B cell (primary cell): ENCODE measurements at regions not wholly inside any gene's neighbourhood (a gene's known extent, or its start where the extent isn't known, plus 50 kb on each side); places are given as distances from the start of the nearest gene placed in this dataset.

Experiments
- ATAC-seq: fragments of 200-7000 bp; cut with Tn5 transposase; one replicate; pipeline ENCODE4 v1.10.0; 2021; ENCODE audit warnings: low read depth, mild to moderate bottlenecking, moderate number of reproducible peaks, moderate library complexity
- CTCF ChIA-PET: fragments of 350-600 bp; sonication (Branson Sonifier 250); formaldehyde crosslinking; loops from one replicate; lab custom pipeline; 2021; ENCODE audit warnings: antibody characterized with exemption, inconsistent platforms; lab: Charles Lee
- POLR2A ChIA-PET: fragments of 350-600 bp; sonication (Branson Sonifier 250); formaldehyde crosslinking; loops from one replicate; lab custom pipeline; 2021; ENCODE audit warnings: antibody characterized with exemption; lab: Charles Lee
- DNase-seq: peaks from one replicate; pipeline ENCODE4 v3.0.0; 2013
- H2AFZ ChIP-seq: 2 replicates; pipeline ENCODE4 v1.6.1; 2012; ENCODE audit warnings: mild to moderate bottlenecking, low read depth, low read length; ENCODE audit not compliant: insufficient read depth, poor library complexity, severe bottlenecking
- H3K27ac ChIP-seq, 2 donors: 1 replicate in 1 of 2; 2 replicates in 1 of 2; pipeline ENCODE4 v1.5.1; 2012 to 2013; ENCODE audit warnings: low read length in 2 of 2, mild to moderate bottlenecking in 2 of 2, moderate library complexity in 1 of 2
- H3K27me3 ChIP-seq, 4 experiments: fragments of 200-600 bp in 1 of 4; sonication (generic) in 1 of 4; replicated peaks in 1 of 4; 1 replicate in 2 of 4; 2 replicates in 2 of 4; pipeline versions ENCODE4 v1.6.1 to v1.7.0; 2013 to 2016; ENCODE audit warnings: low read length in 3 of 4, mild to moderate bottlenecking in 2 of 4, mixed read lengths in 1 of 4, moderate library complexity in 1 of 4; ENCODE audit not compliant: insufficient read depth in 4 of 4, control insufficient read depth in 3 of 4; ENCODE audit errors: control extremely low read depth in 1 of 4
- H3K36me3 ChIP-seq, 2 experiments: replicated peaks in 1 of 2; 1 replicate in 1 of 2; 2 replicates in 1 of 2; pipeline versions ENCODE4 v1.6.1 to v1.7.1; 2013; ENCODE audit warnings: low read length in 1 of 2; ENCODE audit not compliant: insufficient read depth in 2 of 2, control insufficient read depth in 1 of 2; ENCODE audit errors: control extremely low read depth in 1 of 2, extremely low read depth in 1 of 2
- H3K4me1 ChIP-seq, 2 donors: fragments of 200-600 bp in 1 of 2; sonication (generic) in 1 of 2; 1 replicate in 1 of 2; 2 replicates in 1 of 2; pipeline versions ENCODE4 v1.5.1 to v1.6.1; 2013 to 2017; ENCODE audit warnings: low read length in 2 of 2; ENCODE audit not compliant: control insufficient read depth in 2 of 2, insufficient read depth in 2 of 2
- H3K4me2 ChIP-seq: replicated peaks from 2 replicates; pipeline ENCODE3; 2012; ENCODE audit warnings: mild to moderate bottlenecking, low read depth, low read length; ENCODE audit not compliant: poor library complexity, severe bottlenecking
- H3K4me3 ChIP-seq, 5 experiments: fragments of 200-600 bp in 1 of 5; sonication (generic) in 1 of 5; 1 replicate in 3 of 5; 2 replicates in 2 of 5; pipeline versions ENCODE4 v1.5.1 to v1.7.0; 2011 to 2016; ENCODE audit warnings: low read length in 4 of 5, mild to moderate bottlenecking in 4 of 5, low read depth in 2 of 5, control low read depth in 1 of 5, moderate library complexity in 1 of 5; ENCODE audit not compliant: insufficient read depth in 1 of 5; ENCODE audit errors: control extremely low read depth in 1 of 5, extremely low read depth in 1 of 5
- H3K79me2 ChIP-seq: fragments of 200-600 bp; sonication (generic); one replicate; pipeline ENCODE4 v1.6.0; 2016; ENCODE audit warnings: low read length; ENCODE audit not compliant: control insufficient read depth, insufficient read depth
- H3K9ac ChIP-seq: fragments of 200-600 bp; sonication (generic); 2 replicates; pipeline ENCODE4 v1.6.1; 2017; ENCODE audit warnings: mild to moderate bottlenecking, low read length, moderate library complexity
- H3K9me3 ChIP-seq, 3 donors: one replicate each; pipeline versions ENCODE4 v1.6.1 to v1.7.1; 2013; ENCODE audit warnings: low read length in 2 of 3; ENCODE audit not compliant: control insufficient read depth in 2 of 3, insufficient read depth in 1 of 3; ENCODE audit errors: control extremely low read depth in 1 of 3
- H4K20me1 ChIP-seq: 2 replicates; pipeline ENCODE4 v1.6.0; 2012; ENCODE audit warnings: mild to moderate bottlenecking, low read length; ENCODE audit not compliant: insufficient read depth, control insufficient read depth, poor library complexity, severe bottlenecking
- H3K27ac Mint-ChIP-seq: one replicate; pipeline ENCODE4 v1.8.0; 2021; ENCODE audit warnings: mixed read lengths
- H3K27me3 Mint-ChIP-seq: one replicate; pipeline ENCODE4 v1.8.0; 2021; ENCODE audit warnings: mixed read lengths
- H3K4me1 Mint-ChIP-seq: one replicate; pipeline ENCODE4 v1.8.0; 2021; ENCODE audit warnings: mixed read lengths
- H3K4me3 Mint-ChIP-seq: one replicate; pipeline ENCODE4 v1.8.0; 2021; ENCODE audit warnings: mixed read lengths
- H3K9me3 Mint-ChIP-seq: one replicate; pipeline ENCODE4 v1.8.0; 2022; ENCODE audit warnings: mixed read lengths; ENCODE audit not compliant: insufficient read depth
- EZH2 ChIP-seq: IDR thresholded peaks from 2 replicates; pipeline ENCODE4 v1.6.1; 2012; ENCODE audit warnings: borderline replicate concordance, low read depth, mild to moderate bottlenecking, moderate library complexity, low read length; ENCODE audit not compliant: insufficient read depth, poor library complexity, severe bottlenecking
- WGBS: methylation state at CpG from one replicate; pipeline ENCODE4 v1.1.5; 2013; ENCODE audit warnings: missing lambda C conversion rate; ENCODE audit not compliant: insufficient coverage; 5-methylcytosine and 5-hydroxymethylcytosine counted together
- intact Hi-C: fragments of 100-400 bp; cut with micrococcal nuclease; formaldehyde crosslinking; loops from one replicate; pipeline ENCODE4 v1.10.0; 2022
- TF ChIP-seq, protein P1 (sequence below): fragments of 200-600 bp; IDR thresholded peaks from one replicate; pipeline ENCODE4 v1.8.0; 2022; ENCODE audit warnings: antibody characterized with exemption, mild to moderate bottlenecking

DNA sequence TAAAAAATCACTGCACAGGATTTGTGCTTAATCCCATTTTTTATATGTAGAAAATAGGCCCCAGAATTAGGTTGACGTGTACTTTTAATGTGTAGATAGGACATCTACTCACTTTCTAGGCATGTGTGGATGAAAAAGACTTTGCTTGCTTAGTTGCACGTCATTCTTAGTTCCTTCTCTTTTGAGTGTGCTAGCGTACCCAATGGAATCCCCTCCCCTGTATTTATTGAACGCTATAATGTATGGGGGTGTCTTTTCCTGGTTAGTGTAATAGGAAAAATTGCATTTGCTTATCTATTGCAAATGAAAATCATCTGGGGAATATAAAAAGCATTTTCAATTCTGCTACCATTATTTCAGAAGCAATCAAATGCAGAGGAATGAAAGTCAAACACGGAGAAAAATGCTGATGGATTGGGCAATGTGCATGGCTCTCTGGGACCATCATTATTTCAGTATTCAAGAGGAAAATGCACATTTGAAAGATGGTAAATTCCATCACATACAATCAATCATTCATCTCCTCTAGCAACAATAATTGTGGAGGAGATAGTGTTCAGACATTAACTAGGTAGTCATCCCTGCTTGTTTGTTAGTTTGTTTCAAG is 277.0 kb upstream of the B3GALT2 start:
- Mint-ChIP-seq H3K27ac (no peak overlapping the region), H3K9me3 (no peaks in the 10 kb centered on the region), H3K4me1 (peaks cover 15% of the 10 kb centered on the region), H3K4me3 (peak overlapping the region; percentile 44), H3K27me3 (no peaks in the 10 kb centered on the region)
- H3K79me2 ChIP-seq: no peaks in the 10 kb centered on the region
- H3K9ac ChIP-seq: peak overlapping the region; percentile 50
- H3K4me3 ChIP-seq: no peak overlapping the region
- POLR2A ChIA-PET: interaction anchor here (1.0 kb wide), 1 partner anchor 10 kb away, joined by 3 read pairs; no protein-coding TSS in a partner anchor
- peak overlapping the region; percentile 44 for H3K4me2 ChIP-seq
- no peaks in the 10 kb centered on the region for H3K36me3 ChIP-seq
- H4K20me1 ChIP-seq: no peaks in the 10 kb centered on the region
- DNase-seq (no peak), ATAC-seq (no peak)
- intact Hi-C loops: loop anchor here (5.0 kb wide), 1 partner anchor 46 kb away; no protein-coding TSS in a partner anchor
- CTCF ChIA-PET: interaction anchor here (1.5 kb wide), 1 partner anchor 9 kb away, joined by 4 read pairs; no protein-coding TSS in a partner anchor
- peaks cover 9 to 10% of the 10 kb centered on the region in 2 donors for H3K4me1 ChIP-seq
- H2AFZ ChIP-seq: no peak overlapping the region
- H3K9me3 ChIP-seq: no peaks in the 10 kb centered on the region
- no peak overlapping the region for H3K27ac ChIP-seq
- no CpG with 5 or more reads among the region's 5 CpGs for WGBS
- TF ChIP-seq EZH2: no peak
- TF ChIP-seq, protein P1, sequence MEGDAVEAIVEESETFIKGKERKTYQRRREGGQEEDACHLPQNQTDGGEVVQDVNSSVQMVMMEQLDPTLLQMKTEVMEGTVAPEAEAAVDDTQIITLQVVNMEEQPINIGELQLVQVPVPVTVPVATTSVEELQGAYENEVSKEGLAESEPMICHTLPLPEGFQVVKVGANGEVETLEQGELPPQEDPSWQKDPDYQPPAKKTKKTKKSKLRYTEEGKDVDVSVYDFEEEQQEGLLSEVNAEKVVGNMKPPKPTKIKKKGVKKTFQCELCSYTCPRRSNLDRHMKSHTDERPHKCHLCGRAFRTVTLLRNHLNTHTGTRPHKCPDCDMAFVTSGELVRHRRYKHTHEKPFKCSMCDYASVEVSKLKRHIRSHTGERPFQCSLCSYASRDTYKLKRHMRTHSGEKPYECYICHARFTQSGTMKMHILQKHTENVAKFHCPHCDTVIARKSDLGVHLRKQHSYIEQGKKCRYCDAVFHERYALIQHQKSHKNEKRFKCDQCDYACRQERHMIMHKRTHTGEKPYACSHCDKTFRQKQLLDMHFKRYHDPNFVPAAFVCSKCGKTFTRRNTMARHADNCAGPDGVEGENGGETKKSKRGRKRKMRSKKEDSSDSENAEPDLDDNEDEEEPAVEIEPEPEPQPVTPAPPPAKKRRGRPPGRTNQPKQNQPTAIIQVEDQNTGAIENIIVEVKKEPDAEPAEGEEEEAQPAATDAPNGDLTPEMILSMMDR: no peak
- no peaks in the 10 kb centered on the region for H3K27me3 ChIP-seq

DNA sequence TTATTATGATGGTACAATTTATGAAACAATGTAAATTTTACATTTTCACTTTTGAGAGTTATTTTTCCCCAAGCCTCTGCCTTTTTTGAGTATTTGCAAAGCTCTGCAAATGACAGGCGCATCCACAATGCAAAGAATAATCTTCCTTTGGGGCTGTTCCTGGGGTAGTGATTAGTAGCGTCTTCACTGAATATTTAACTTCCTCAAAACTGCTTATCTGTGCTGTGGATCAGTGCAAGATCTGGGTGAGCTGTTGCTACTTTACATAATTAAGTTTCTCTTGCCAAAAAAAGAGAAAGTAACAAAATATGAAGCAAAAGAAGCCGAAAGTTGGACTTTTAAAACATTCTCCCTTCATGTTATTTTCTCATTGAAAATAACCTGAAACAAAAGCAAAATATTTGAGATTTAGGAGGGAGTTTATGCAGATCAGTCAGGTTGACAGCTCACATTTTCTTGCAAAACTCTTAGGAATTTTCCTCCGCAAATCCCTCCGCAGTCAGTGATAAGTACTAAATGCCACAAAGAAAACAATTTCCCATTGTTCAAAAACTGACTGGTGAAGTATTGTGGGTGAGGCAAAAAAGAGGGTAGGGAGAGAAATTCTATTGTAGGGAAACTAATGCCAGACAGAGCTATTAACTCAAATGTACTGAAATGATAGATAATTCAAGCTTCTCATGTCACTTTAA is 276.4 kb upstream of the B3GALT2 start:
- ATAC-seq: peak; percentile 66
- intact Hi-C loops: loop anchor here (5.0 kb wide), 1 partner anchor 45 kb away; no protein-coding TSS in a partner anchor
- WGBS: no CpG with 5 or more reads among the region's 5 CpGs
- H4K20me1 ChIP-seq: no peaks in the 10 kb centered on the region
- Mint-ChIP-seq H3K4me1 (peaks cover 15% of the 10 kb centered on the region), H3K4me3 (peak overlapping the region; percentile 59), H3K27me3 (no peaks in the 10 kb centered on the region), H3K9me3 (no peaks in the 10 kb centered on the region), H3K27ac (no peak overlapping the region)
- peak overlapping the region; percentile 50 for H3K9ac ChIP-seq
- DNase-seq: peak; percentile 37
- H3K4me1 ChIP-seq: peaks cover 9 to 10% of the 10 kb centered on the region in 2 donors
- H2AFZ ChIP-seq: peak overlapping the region; percentile 43
- H3K79me2 ChIP-seq: no peaks in the 10 kb centered on the region
- H3K9me3 ChIP-seq: no peaks in the 10 kb centered on the region
- POLR2A ChIA-PET: interaction anchor here (1.0 kb wide), 1 partner anchor 11 kb away, joined by 3 read pairs; no protein-coding TSS in a partner anchor
- H3K27ac ChIP-seq: no peak overlapping the region
- no peaks in the 10 kb centered on the region for H3K36me3 ChIP-seq
- no peaks in the 10 kb centered on the region for H3K27me3 ChIP-seq
- CTCF ChIA-PET: interaction anchor here (1.5 kb wide), 1 partner anchor 10 kb away, joined by 4 read pairs; no protein-coding TSS in a partner anchor
- no peak for TF ChIP-seq EZH2
- TF ChIP-seq, protein P1: no peak
- H3K4me3 ChIP-seq: peak overlapping the region in 2 of 5 experiments; percentile 16 to 31
- H3K4me2 ChIP-seq: peak overlapping the region; percentile 44
